ENCODE measurements at regions not wholly inside any gene's neighbourhood (a gene's known extent, or its start where the extent isn't known, plus 50 kb on each side); places are given as distances from the start of the nearest gene placed in this dataset.
A peak's percentile ranks its signal among the peaks of the same experiment; 100 is the strongest.

GRCh38 chrX:46326161-46326560 is 219.1 kb downstream of the ZNF674 start:
- H3K36me3 ChIP-seq (ENCODE audit: control insufficient read depth in 2 of 2, extremely low read depth in 1 of 2, insufficient read depth in 2 of 2, low read length in 2 of 2) = peaks cover 0 to 5% of the 10 kb centered on the region in 2 experiments
- FAIRE-seq = peak; percentile 20
- H3K27me3 ChIP-seq (ENCODE audit: control insufficient read depth, extremely low read depth, insufficient read depth, low read length) = no peaks in the 10 kb centered on the region
- peaks cover 1% of the 10 kb centered on the region for H3K79me2 ChIP-seq (ENCODE audit: control insufficient read depth, insufficient read depth, low read length)
- H3K9me1 ChIP-seq (ENCODE audit: control insufficient read depth, extremely low read depth, insufficient read depth, low read length) = no peaks in the 10 kb centered on the region
- H3K9me3 ChIP-seq (ENCODE audit: control insufficient read depth, low read depth, low read length) = no peaks in the 10 kb centered on the region
- H3K9ac ChIP-seq (ENCODE audit: control insufficient read depth, extremely low read depth, insufficient read depth, low read length) = peak overlapping the region; percentile 93
- H3K4me1 ChIP-seq (ENCODE audit: control insufficient read depth, extremely low read depth, insufficient read depth, low read length) = peaks cover 35% of the 10 kb centered on the region
- no peak overlapping the region for H2AFZ ChIP-seq (ENCODE audit: control insufficient read depth, low read length)
- H3K27ac ChIP-seq (ENCODE audit: control insufficient read depth, insufficient read depth, low read length) = peak overlapping the region; percentile 98
- no peaks in the 10 kb centered on the region for H4K20me1 ChIP-seq (ENCODE audit: control insufficient read depth, extremely low read depth, insufficient read depth, low read length)
- TF ChIP-seq EZH2 (IDR thresholded peaks at IDR 0.05; ENCODE audit: low read length) = no peak
- no peak for TF ChIP-seq CTCF (optimal IDR thresholded peaks at IDR 0.05 in 1 of 3, IDR thresholded peaks at IDR 0.05 in 1 of 3, conservative IDR thresholded peaks at IDR 0.05 in 1 of 3; ENCODE audit: extremely low read depth in 1 of 3, insufficient read depth in 2 of 3, low read length in 3 of 3)
- dilution Hi-C loops (cut with MboI; ENCODE audit: extremely low pct_ligation_motif_present, low sequenced_read_pairs) = no loop called here
- H3K4me3 ChIP-seq (ENCODE audit: control insufficient read depth in 2 of 3, extremely low read depth in 1 of 3, insufficient read depth in 2 of 3, low read depth in 1 of 3, low read length in 3 of 3) = peak overlapping the region; percentile 49 to 88 (median 78)
- H3K4me2 ChIP-seq (ENCODE audit: control insufficient read depth, extremely low read depth, insufficient read depth, low read depth, low read length) = peak overlapping the region; percentile 93
- DNase-seq (ENCODE audit: low read depth, low spot score) = no peak

GRCh38 chrX:46325312-46325877 is 219.8 kb downstream of the ZNF674 start:
- Histone ChIP-seq H3K9ac (ENCODE audit: control insufficient read depth, extremely low read depth, insufficient read depth, low read length) (peak overlapping the region; percentile 93), H3K9me1 (ENCODE audit: control insufficient read depth, extremely low read depth, insufficient read depth, low read length) (no peaks in the 10 kb centered on the region), H3K36me3 (ENCODE audit: control insufficient read depth in 2 of 2, extremely low read depth in 1 of 2, insufficient read depth in 2 of 2, low read length in 2 of 2) (peaks cover 0 to 5% of the 10 kb centered on the region in 2 experiments), H3K4me1 (ENCODE audit: control insufficient read depth, extremely low read depth, insufficient read depth, low read length) (peaks cover 36% of the 10 kb centered on the region), H4K20me1 (ENCODE audit: control insufficient read depth, extremely low read depth, insufficient read depth, low read length) (no peaks in the 10 kb centered on the region), H3K9me3 (ENCODE audit: control insufficient read depth, low read depth, low read length) (no peaks in the 10 kb centered on the region), H3K79me2 (ENCODE audit: control insufficient read depth, insufficient read depth, low read length) (peaks cover 1% of the 10 kb centered on the region), H3K4me2 (ENCODE audit: control insufficient read depth, extremely low read depth, insufficient read depth, low read depth, low read length) (peak overlapping the region; percentile 93), H3K27ac (ENCODE audit: control insufficient read depth, insufficient read depth, low read length) (peak overlapping the region; percentile 98), H3K4me3 (ENCODE audit: control insufficient read depth in 2 of 3, extremely low read depth in 1 of 3, insufficient read depth in 2 of 3, low read depth in 1 of 3, low read length in 3 of 3) (peak overlapping the region in 2 of 3 experiments; percentile 3 to 33), H3K27me3 (ENCODE audit: control insufficient read depth, extremely low read depth, insufficient read depth, low read length) (no peaks in the 10 kb centered on the region), H2AFZ (ENCODE audit: control insufficient read depth, low read length) (no peak overlapping the region)
- DNase-seq (ENCODE audit: low read depth, low spot score) (peak; percentile 89), FAIRE-seq (peak; percentile 91)
- dilution Hi-C loops (cut with MboI; ENCODE audit: extremely low pct_ligation_motif_present, low sequenced_read_pairs) = no loop called here
- TF ChIP-seq EZH2 (IDR thresholded peaks at IDR 0.05; ENCODE audit: low read length) (no peak), CTCF (optimal IDR thresholded peaks at IDR 0.05 in 1 of 3, IDR thresholded peaks at IDR 0.05 in 1 of 3, conservative IDR thresholded peaks at IDR 0.05 in 1 of 3; ENCODE audit: extremely low read depth in 1 of 3, insufficient read depth in 2 of 3, low read length in 3 of 3) (no peak)
